ENCODE measurements at regions not wholly inside any gene's neighbourhood (a gene's known extent, or its start where the extent isn't known, plus 50 kb on each side); places are given as distances from the start of the nearest gene placed in this dataset.
"Not testable (repeated sequence)": the region's sequence is repeated elsewhere in the genome, so short reads cannot be mapped to it uniquely, and the experiment has no call there.

DNA sequence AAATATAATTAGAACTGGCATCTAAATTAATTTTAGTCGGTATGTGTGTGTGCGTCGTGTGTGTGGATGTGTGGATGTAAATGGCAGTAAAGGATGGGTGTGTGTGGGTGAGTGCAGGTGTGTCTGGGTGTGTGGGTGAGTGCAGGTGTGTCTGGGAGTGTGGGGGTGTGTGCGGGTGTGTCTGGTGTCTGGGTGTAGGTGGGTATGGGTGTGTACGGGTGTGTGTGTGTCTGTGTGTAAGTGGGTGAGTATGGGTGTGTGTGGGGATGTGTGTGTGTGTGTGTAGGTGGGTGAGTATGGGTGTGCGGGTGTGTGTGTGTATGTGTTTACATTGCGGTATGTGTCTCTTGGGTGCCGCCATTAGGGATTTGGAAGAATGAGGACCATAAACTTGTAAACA lies 55.0 kb downstream of the OR11H1 start:
- not testable (repeated sequence) for ATAC-seq

- ATAC-seq = not testable (repeated sequence)
These were observed 74.2 kb downstream of the OR11H1 start for GRCh38 chr22:15602199-15602598.

DNA sequence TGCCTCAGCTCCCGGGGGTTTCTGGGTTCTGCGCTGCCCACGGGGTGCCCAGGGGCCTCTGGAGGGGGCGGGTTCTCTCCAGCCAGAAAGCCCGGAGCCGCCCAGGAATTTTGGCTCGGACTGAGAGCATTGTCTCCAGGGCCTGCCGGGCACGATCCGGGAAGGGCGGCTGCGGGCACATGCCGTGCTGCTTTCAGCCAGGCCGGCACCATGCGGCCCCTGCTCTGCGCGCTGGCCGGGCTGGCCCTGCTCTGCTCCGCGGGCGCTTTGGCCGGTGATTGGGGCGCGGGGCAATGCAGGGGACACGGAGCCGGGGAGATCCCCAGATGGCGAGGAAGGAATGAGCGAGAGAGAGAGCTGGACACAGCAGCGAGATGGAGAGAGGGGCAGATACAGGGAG lies 75.1 kb downstream of the OR11H1 start:
- ATAC-seq = not testable (repeated sequence)

- not testable (repeated sequence) for ATAC-seq
These were observed 76.2 kb downstream of the OR11H1 start for GRCh38 chr22:15604176-15604575.

DNA sequence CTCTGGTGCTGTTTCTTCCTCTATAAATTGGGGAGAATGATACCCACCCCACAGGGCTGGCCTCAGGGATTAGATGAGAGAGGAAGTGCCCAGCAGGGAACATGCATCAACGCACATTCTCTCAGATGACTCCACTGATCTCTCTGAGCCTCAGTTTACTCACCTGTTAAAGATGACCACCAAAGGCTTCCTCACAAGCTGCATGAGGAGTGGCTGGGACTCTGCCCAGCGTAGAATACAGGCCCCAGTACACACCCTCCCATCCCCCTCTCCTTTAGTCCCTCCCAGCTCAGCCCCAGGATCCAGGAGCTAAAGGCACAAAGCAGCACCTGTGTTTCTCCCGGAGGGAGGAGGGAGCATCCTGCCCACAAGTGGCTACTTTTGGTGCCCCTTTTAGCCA lies 76.7 kb downstream of the OR11H1 start:
- ATAC-seq = not testable (repeated sequence)

DNA sequence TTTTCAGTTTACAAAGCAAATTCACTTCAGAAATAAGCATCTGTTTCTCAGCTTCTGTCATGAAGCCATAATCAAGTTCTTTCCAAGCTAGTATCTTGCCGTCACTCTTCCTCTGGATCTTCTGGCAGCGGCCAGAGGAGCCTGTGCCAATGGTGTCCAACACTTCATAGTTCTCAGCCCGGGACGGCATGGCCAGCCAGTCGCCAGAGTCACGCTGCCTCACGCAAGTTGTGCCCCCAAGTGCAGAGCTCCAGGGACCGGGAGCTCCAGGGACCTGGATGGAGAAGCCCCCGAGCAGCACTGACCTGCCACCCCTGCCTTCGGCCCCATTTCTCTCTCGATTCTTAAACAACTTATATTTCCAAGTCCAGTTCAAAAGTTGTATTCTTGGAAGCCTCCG lies 76.9 kb upstream of the POTEH start:
- not testable (repeated sequence) for ATAC-seq

DNA sequence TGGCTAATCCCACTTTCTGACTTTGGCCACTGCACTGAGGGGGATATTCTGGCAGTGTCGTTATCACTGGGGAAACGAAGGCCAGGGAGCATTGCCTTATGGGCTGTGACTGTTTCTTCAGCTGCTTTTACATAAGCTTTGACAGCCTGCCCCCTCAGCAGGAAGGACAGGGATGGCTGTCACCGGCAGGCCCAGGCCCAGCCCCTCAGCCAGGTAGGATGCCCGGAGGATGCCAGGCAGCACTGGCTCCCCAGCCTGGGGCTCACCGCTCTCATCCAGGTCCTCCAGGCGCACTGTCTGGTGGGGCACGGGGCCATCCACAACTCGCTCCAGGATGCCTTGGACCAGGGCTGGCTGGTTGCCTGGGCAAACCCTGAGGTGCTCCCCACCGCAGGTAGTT lies 74.7 kb upstream of the POTEH start:
- not testable (repeated sequence) for ATAC-seq

- not testable (repeated sequence) for ATAC-seq
These were observed 61.6 kb upstream of the POTEH start for GRCh38 chr22:15628224-15628623.

DNA sequence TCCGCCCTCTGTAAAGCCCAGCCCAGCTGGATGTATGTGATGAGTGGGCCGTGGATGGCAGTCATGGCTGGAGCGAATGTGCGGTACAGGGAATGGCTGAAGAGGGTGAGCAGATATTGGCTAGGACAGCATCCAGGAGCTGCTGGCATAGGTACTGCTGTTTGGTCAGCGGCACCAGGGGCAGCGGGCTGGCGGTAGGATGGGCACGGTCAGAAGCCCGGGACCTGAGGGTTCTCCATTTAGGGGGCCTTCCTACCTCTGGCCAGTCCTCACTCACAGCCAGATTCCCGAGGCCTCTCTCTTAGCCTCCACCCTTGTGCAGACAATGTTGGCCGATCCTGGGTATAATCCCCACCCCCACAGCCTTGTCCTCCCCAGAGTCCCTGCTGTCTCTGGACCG lies 53.1 kb upstream of the POTEH start:
- not testable (repeated sequence) for ATAC-seq

GRCh38 chr22:15637471-15637870 lies 52.4 kb upstream of the POTEH start:
- ATAC-seq = not testable (repeated sequence)

- peak in 1 of 2 donors; percentile 12 for ATAC-seq
These were observed 51.9 kb upstream of the POTEH start for GRCh38 chr22:15637886-15638285.
